Mucosa of descending colon (tissue), 3 donors: ENCODE measurements at regions not wholly inside any gene's neighbourhood (a gene's known extent, or its start where the extent isn't known, plus 50 kb on each side); places are given as distances from the start of the nearest gene placed in this dataset.

Experiments used
- ATAC-seq: fragments of 200-7000 bp; cut with Tn5 transposase; one replicate; pipeline ENCODE4 v1.9.1; 2020; ENCODE audit warnings: mild to moderate bottlenecking, moderate library complexity
- DNase-seq, 3 donors: peaks; one replicate each; pipeline ENCODE4 v3.0.0-alpha.2; 2020
- H3K36me3 ChIP-seq: fragments of 200-600 bp; one replicate; pipeline ENCODE4 v1.8.0; 2021; ENCODE audit warnings: low read depth, mild to moderate bottlenecking
- H3K4me1 ChIP-seq: fragments of 200-600 bp; one replicate; pipeline ENCODE4 v1.8.0; 2021; ENCODE audit warnings: low read depth, mild to moderate bottlenecking
- H3K4me3 ChIP-seq: fragments of 200-600 bp; one replicate; pipeline ENCODE4 v1.8.0; 2021; ENCODE audit warnings: mild to moderate bottlenecking
- H3K9me3 ChIP-seq: fragments of 200-600 bp; one replicate; pipeline ENCODE4 v1.8.0; 2021; ENCODE audit warnings: mild to moderate bottlenecking
- CTCF ChIP-seq: fragments of 200-600 bp; IDR thresholded peaks from one replicate; pipeline ENCODE4 v1.8.0; 2022; ENCODE audit warnings: antibody characterized with exemption, mild to moderate bottlenecking
- intact Hi-C, 2 donors: fragments of 100-400 bp; cut with DNase I in 1 of 2; cut with micrococcal nuclease in 1 of 2; formaldehyde crosslinking; loops; one replicate each; pipeline versions ENCODE4 v1.11.0 to v1.11.1; 2022; cut with DNase I, micrococcal nuclease
- donor health status: DM: no; HTN: no; CAD: no; lungs with moderate emphysema.
- donor health status: DM: no; HTN: no; CAD: no.
- donor health status: DM: no; HTN: yes; CAD: no.

GRCh38 chr3:31250116-31250777 is 282.5 kb upstream of the STT3B start:
- Histone ChIP-seq H3K4me1 (no peaks in the 10 kb centered on the region), H3K9me3 (no peaks in the 10 kb centered on the region), H3K36me3 (no peaks in the 10 kb centered on the region), H3K4me3 (no peak overlapping the region)
- intact Hi-C loops = no loop called here
- no peak for TF ChIP-seq CTCF
- no peak for ATAC-seq
- DNase-seq = no peak

- H3K4me3 ChIP-seq = no peak overlapping the region
- intact Hi-C loops = no loop called here
- DNase-seq (no peak), ATAC-seq (no peak)
- TF ChIP-seq CTCF = no peak
- H3K36me3 ChIP-seq = no peaks in the 10 kb centered on the region
- no peaks in the 10 kb centered on the region for H3K9me3 ChIP-seq
- H3K4me1 ChIP-seq = no peaks in the 10 kb centered on the region
These were observed 281.6 kb upstream of the STT3B start for GRCh38 chr3:31251083-31251482.

GRCh38 chr3:31252216-31253185 is 280.2 kb upstream of the STT3B start:
- no peaks in the 10 kb centered on the region for H3K9me3 ChIP-seq
- TF ChIP-seq CTCF = no peak
- intact Hi-C loops = no loop called here

GRCh38 chr3:31253782-31254181 is 278.9 kb upstream of the STT3B start:
- H3K4me1 ChIP-seq = no peaks in the 10 kb centered on the region
- no peak overlapping the region for H3K4me3 ChIP-seq
- DNase-seq (no peak), ATAC-seq (no peak)
- no peaks in the 10 kb centered on the region for H3K9me3 ChIP-seq
- TF ChIP-seq CTCF = no peak
- intact Hi-C loops = no loop called here
- H3K36me3 ChIP-seq = no peaks in the 10 kb centered on the region

More at GRCh38 chr3:31252216-31253185, 280.2 kb upstream of the STT3B start:
- ATAC-seq = no peak
- no peak for DNase-seq
- Histone ChIP-seq H3K4me1 (no peaks in the 10 kb centered on the region), H3K4me3 (no peak overlapping the region), H3K36me3 (no peaks in the 10 kb centered on the region)

- no peak for ATAC-seq
- intact Hi-C loops = no loop called here
- no peak for TF ChIP-seq CTCF
These were observed 278.2 kb upstream of the STT3B start for GRCh38 chr3:31254483-31254882.

More at GRCh38 chr3:31254483-31254882, 278.2 kb upstream of the STT3B start:
- H3K4me3 ChIP-seq = no peak overlapping the region
- no peaks in the 10 kb centered on the region for H3K4me1 ChIP-seq
- no peaks in the 10 kb centered on the region for H3K9me3 ChIP-seq
- no peaks in the 10 kb centered on the region for H3K36me3 ChIP-seq
- no peak for DNase-seq
